DND-41 (cell line): ENCODE measurements at regions not wholly inside any gene's neighbourhood (a gene's known extent, or its start where the extent isn't known, plus 50 kb on each side); places are given as distances from the start of the nearest gene placed in this dataset.
"Not testable (repeated sequence)": the region's sequence is repeated elsewhere in the genome, so short reads cannot be mapped to it uniquely, and the experiment has no call there.

Experiments used
- ATAC-seq: fragments of 200-7000 bp; cut with Tn5 transposase; 3 replicates; pipeline ENCODE4 v1.9.1; 2021; ENCODE audit warnings: low read depth; ENCODE audit not compliant: insufficient read depth
- DNase-seq: peaks from one replicate; pipeline ENCODE4 v3.0.0-alpha.2; 2020
- H2AFZ ChIP-seq: 2 replicates; pipeline ENCODE4 v1.6.0; 2012; ENCODE audit warnings: low read depth, low read length
- H3K27ac ChIP-seq: 2 replicates; pipeline ENCODE4 v1.5.1; 2012; ENCODE audit warnings: low read length, inconsistent platforms
- H3K27me3 ChIP-seq: fragments of 200-600 bp; sonication (generic); 2 replicates; pipeline ENCODE4 v1.6.0; 2012; ENCODE audit warnings: low read length, mild to moderate bottlenecking, inconsistent platforms; ENCODE audit not compliant: insufficient read depth, poor library complexity
- H3K36me3 ChIP-seq: 2 replicates; pipeline ENCODE4 v1.5.1; 2012; ENCODE audit warnings: low read length, inconsistent platforms; ENCODE audit not compliant: insufficient read depth
- H3K4me1 ChIP-seq: 2 replicates; pipeline ENCODE4 v1.5.1; 2012; ENCODE audit warnings: mild to moderate bottlenecking, low read length; ENCODE audit not compliant: insufficient read depth
- H3K4me2 ChIP-seq: 2 replicates; pipeline ENCODE4 v1.6.0; 2012; ENCODE audit warnings: mild to moderate bottlenecking, moderate library complexity, low read length, inconsistent platforms; ENCODE audit not compliant: insufficient read depth
- H3K4me3 ChIP-seq, 2 experiments: fragments of 200-600 bp in 1 of 2; shearing (Covaris generic) in 1 of 2; 2 replicates each; pipeline ENCODE4 v1.5.1; 2012 to 2016; ENCODE audit warnings: inconsistent platforms in 2 of 2, low read length in 2 of 2, mild to moderate bottlenecking in 2 of 2, low read depth in 1 of 2, moderate library complexity in 1 of 2
- H3K79me2 ChIP-seq: 2 replicates; pipeline ENCODE4 v1.6.0; 2012; ENCODE audit warnings: low read length, inconsistent platforms; ENCODE audit not compliant: insufficient read depth
- H3K9ac ChIP-seq: 2 replicates; pipeline ENCODE4 v1.6.0; 2012; ENCODE audit warnings: low read depth, mild to moderate bottlenecking, inconsistent platforms, low read length, moderate library complexity
- H3K9me3 ChIP-seq: 2 replicates; pipeline ENCODE4 v1.5.1; 2012; ENCODE audit warnings: low read length, moderate library complexity, mild to moderate bottlenecking, inconsistent platforms; ENCODE audit not compliant: insufficient read depth, severe bottlenecking
- H4K20me1 ChIP-seq: 2 replicates; pipeline ENCODE4 v1.6.0; 2012; ENCODE audit warnings: low read length; ENCODE audit not compliant: insufficient read depth
- EZH2 ChIP-seq: IDR thresholded peaks from 3 replicates; pipeline ENCODE4 v1.6.1; 2012; ENCODE audit warnings: borderline replicate concordance, low read depth, mild to moderate bottlenecking, moderate library complexity, low read length, inconsistent platforms; ENCODE audit not compliant: severe bottlenecking
- TF ChIP-seq, protein P1 (sequence below): IDR thresholded peaks from 2 replicates; pipeline ENCODE4 v1.5.1; 2012; ENCODE audit warnings: borderline replicate concordance, low read length, moderate library complexity, mild to moderate bottlenecking; ENCODE audit not compliant: poor library complexity, severe bottlenecking; ENCODE audit errors: extremely low read depth

DNA sequence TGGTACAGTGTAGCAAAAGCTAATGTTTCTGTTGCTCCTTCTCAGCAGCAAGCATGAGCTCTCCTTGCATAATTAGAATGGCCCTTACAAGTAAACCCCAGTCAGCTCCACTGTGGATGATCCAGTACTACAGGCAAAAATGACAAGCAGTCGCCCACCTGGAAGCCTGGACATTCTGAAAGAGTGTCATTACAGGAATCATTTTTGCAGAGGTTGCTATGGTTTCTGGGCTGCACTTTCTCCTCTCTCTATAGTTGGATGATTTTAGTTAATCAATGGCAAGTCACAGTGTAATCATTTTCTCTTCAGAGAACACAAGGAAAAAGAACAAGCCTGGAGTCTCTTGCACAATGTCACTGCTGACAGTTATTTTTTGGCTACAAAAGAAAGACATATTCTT, 102.9 kb upstream of the MYO3A start:
- Histone ChIP-seq H2AFZ (no peak overlapping the region), H3K27me3 (no peaks in the 10 kb centered on the region), H3K27ac (no peak overlapping the region), H3K9ac (no peak overlapping the region), H3K79me2 (no peaks in the 10 kb centered on the region), H3K36me3 (no peaks in the 10 kb centered on the region), H3K4me2 (no peak overlapping the region), H4K20me1 (no peaks in the 10 kb centered on the region), H3K4me3 (no peak overlapping the region), H3K9me3 (no peaks in the 10 kb centered on the region), H3K4me1 (no peaks in the 10 kb centered on the region)
- DNase-seq (no peak), ATAC-seq (no peak)
- TF ChIP-seq EZH2, result no peak
- TF ChIP-seq, protein P1, sequence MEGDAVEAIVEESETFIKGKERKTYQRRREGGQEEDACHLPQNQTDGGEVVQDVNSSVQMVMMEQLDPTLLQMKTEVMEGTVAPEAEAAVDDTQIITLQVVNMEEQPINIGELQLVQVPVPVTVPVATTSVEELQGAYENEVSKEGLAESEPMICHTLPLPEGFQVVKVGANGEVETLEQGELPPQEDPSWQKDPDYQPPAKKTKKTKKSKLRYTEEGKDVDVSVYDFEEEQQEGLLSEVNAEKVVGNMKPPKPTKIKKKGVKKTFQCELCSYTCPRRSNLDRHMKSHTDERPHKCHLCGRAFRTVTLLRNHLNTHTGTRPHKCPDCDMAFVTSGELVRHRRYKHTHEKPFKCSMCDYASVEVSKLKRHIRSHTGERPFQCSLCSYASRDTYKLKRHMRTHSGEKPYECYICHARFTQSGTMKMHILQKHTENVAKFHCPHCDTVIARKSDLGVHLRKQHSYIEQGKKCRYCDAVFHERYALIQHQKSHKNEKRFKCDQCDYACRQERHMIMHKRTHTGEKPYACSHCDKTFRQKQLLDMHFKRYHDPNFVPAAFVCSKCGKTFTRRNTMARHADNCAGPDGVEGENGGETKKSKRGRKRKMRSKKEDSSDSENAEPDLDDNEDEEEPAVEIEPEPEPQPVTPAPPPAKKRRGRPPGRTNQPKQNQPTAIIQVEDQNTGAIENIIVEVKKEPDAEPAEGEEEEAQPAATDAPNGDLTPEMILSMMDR, result no peak

DNA sequence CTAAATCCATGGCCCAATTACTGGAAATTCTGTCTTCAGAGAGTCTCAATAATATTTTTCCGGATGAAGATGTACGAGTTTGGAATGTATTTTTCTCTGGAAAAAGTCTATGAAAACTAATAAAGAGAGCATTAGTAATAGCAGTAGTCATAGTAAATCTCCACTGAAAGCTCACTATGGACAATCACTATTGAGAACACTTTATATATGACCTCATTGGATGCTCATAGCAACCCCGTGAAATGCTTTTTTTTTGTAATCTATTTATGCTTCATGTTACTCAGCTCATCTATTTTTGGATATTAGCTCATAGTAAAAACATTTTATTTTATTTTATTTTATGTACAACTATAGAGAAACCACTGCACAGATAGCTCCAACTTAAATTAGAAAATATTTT, 94.3 kb upstream of the MYO3A start:
- no peak overlapping the region for H3K4me3 ChIP-seq
- TF ChIP-seq EZH2, result no peak
- TF ChIP-seq, protein P1, result no peak
- H3K36me3 ChIP-seq, result no peaks in the 10 kb centered on the region
- H3K27ac ChIP-seq, result no peak overlapping the region
- H3K9me3 ChIP-seq, result no peaks in the 10 kb centered on the region
- ATAC-seq (no peak), DNase-seq (no peak)
- no peaks in the 10 kb centered on the region for H3K4me1 ChIP-seq
- no peak overlapping the region for H3K4me2 ChIP-seq
- H4K20me1 ChIP-seq, result no peaks in the 10 kb centered on the region
- no peaks in the 10 kb centered on the region for H3K79me2 ChIP-seq
- no peak overlapping the region for H2AFZ ChIP-seq
- H3K27me3 ChIP-seq, result no peaks in the 10 kb centered on the region
- no peak overlapping the region for H3K9ac ChIP-seq

DNA sequence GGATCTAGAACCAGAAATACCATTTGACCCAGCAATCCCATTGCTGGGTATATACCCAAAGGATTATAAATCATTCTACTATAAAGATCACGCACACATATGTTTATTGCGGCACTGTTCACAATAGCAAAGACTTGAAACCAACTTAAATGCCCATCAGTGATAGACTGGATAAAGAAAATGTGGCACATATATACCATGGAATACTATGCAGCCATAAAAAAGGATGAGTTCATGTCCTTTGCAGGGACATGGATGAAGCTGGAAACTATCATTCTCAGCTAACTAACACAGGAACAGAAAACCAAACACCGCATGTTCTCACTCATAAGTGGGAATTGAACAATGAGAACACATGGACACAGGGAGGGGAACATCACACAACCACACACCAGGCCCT, 93.2 kb upstream of the MYO3A start:
- not testable (repeated sequence) for H3K4me2 ChIP-seq, H3K36me3 ChIP-seq, H3K4me3 ChIP-seq, H3K27me3 ChIP-seq, H2AFZ ChIP-seq, H4K20me1 ChIP-seq, H3K79me2 ChIP-seq, DNase-seq, ATAC-seq, H3K9me3 ChIP-seq, H3K27ac ChIP-seq, H3K9ac ChIP-seq, H3K4me1 ChIP-seq

DNA sequence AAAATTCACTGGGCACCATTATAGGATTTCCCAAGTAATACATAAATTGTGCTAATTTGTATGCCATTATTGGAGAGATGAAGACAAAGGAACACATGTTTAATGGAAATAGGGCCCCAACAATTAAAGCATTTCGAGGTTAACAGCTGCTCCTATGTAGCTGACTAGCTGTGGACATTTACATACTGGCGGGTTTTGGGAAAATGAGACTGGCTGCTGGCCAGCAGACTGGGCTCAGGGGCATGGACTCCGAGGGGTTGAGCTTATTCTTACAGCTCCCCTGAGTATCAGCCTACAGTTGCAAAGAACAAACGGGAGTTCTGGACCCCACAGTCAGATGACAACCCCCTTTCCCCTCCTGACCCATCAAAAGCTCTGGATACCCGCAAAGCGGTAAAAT, 91.9 kb upstream of the MYO3A start:
- Histone ChIP-seq H3K27me3 (no peaks in the 10 kb centered on the region), H4K20me1 (no peaks in the 10 kb centered on the region), H3K4me3 (no peak overlapping the region), H2AFZ (no peak overlapping the region), H3K36me3 (no peaks in the 10 kb centered on the region), H3K27ac (no peak overlapping the region), H3K9me3 (no peaks in the 10 kb centered on the region), H3K79me2 (no peaks in the 10 kb centered on the region), H3K4me2 (no peak overlapping the region), H3K9ac (no peak overlapping the region), H3K4me1 (no peaks in the 10 kb centered on the region)
- ATAC-seq (no peak), DNase-seq (no peak)
- TF ChIP-seq, protein P1, result no peak
- TF ChIP-seq EZH2, result no peak
